ENCODE measurements at regions not wholly inside any gene's neighbourhood (a gene's known extent, or its start where the extent isn't known, plus 50 kb on each side); places are given as distances from the start of the nearest gene placed in this dataset.

DNA sequence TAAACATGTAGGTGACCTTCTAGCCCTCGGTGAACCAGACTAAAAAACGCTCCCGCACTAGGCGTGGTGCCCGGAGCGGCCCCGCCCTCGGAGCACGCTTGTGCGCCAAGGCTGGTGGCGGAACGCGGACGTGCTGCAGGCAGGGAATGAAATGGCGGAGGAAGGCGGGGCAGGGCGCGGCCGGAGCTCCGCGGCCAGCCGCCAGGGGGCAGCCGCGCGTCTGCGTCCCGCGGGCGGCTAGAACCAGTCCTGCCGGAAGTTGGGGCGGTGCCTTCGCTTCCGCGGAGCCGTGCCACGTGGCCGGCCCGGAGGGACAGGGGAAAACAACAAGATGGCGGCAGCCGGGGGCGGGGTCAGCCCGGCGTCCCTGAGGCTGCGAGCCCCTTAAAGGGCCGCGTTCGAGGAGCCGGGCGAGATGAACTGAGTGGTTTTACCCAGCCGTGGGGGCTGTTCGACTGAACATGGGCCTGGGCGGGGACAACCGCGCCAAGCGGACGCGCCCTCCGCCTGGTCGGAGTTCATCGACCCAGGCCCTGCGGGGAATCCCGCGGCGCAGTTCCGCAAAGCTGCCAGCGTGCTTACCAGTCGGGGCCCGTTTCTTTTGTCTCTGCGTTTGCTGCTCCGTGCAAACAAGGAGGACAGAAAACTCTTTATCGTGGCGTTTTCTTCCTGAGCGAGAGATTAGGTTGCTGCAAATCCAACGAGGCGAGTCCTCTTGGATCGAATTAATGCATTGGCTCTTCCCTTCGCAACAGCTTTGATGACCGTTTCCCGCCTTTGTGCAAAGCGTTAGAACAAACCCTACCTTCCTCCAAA, 90.9 kb upstream of the CHD2 start:
- TF ChIP-seq, protein P1, sequence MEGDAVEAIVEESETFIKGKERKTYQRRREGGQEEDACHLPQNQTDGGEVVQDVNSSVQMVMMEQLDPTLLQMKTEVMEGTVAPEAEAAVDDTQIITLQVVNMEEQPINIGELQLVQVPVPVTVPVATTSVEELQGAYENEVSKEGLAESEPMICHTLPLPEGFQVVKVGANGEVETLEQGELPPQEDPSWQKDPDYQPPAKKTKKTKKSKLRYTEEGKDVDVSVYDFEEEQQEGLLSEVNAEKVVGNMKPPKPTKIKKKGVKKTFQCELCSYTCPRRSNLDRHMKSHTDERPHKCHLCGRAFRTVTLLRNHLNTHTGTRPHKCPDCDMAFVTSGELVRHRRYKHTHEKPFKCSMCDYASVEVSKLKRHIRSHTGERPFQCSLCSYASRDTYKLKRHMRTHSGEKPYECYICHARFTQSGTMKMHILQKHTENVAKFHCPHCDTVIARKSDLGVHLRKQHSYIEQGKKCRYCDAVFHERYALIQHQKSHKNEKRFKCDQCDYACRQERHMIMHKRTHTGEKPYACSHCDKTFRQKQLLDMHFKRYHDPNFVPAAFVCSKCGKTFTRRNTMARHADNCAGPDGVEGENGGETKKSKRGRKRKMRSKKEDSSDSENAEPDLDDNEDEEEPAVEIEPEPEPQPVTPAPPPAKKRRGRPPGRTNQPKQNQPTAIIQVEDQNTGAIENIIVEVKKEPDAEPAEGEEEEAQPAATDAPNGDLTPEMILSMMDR (conservative IDR thresholded peaks at IDR 0.05 in 1 of 2, IDR thresholded peaks at IDR 0.05 in 1 of 2; ENCODE audit: extremely low read depth in 1 of 2, insufficient read depth in 1 of 2, low read depth in 1 of 2, low read length in 2 of 2) = peak; percentile 74 to 76
- TF ChIP-seq EZH2 (IDR thresholded peaks at IDR 0.05; ENCODE audit: borderline replicate concordance, low read length) = no peak

All from mammary epithelial cell (primary cell).